Mesothelial cell of epicardium (in vitro differentiated cells): ENCODE measurements at regions not wholly inside any gene's neighbourhood (a gene's known extent, or its start where the extent isn't known, plus 50 kb on each side); places are given as distances from the start of the nearest gene placed in this dataset.
"Not testable (repeated sequence)": the region's sequence is repeated elsewhere in the genome, so short reads cannot be mapped to it uniquely, and the experiment has no call there.

ENCODE experiments used
- DNase-seq, 2 experiments: peaks; one replicate each; pipeline ENCODE4 v3.0.0; 2021; ENCODE audit warnings: low spot score in 2 of 2; ENCODE audit not compliant: unreplicated experiment in 2 of 2
- H3K27ac Mint-ChIP-seq: 2 replicates; pipeline ENCODE4 v1.8.0; 2021; ENCODE audit warnings: mixed read lengths
- H3K27me3 Mint-ChIP-seq: 2 replicates; pipeline ENCODE4 v1.8.0; 2021; ENCODE audit warnings: low read depth, mixed read lengths
- H3K36me3 Mint-ChIP-seq: 2 replicates; pipeline ENCODE4 v1.8.0; 2021; ENCODE audit warnings: mixed read lengths
- H3K4me1 Mint-ChIP-seq: 2 replicates; pipeline ENCODE4 v1.8.0; 2021; ENCODE audit warnings: mixed read lengths
- H3K4me3 Mint-ChIP-seq: 2 replicates; pipeline ENCODE4 v1.8.0; 2021; ENCODE audit warnings: mild to moderate bottlenecking, moderate library complexity, mixed read lengths
- H3K9me3 Mint-ChIP-seq: 2 replicates; pipeline ENCODE4 v1.8.0; 2021; ENCODE audit warnings: mixed read lengths
- CTCF ChIP-seq: fragments of 200-600 bp; sonication (generic); IDR thresholded peaks from one replicate; pipeline ENCODE4 v1.5.0; 2021; ENCODE audit warnings: antibody characterized with exemption; ENCODE audit not compliant: unreplicated experiment

GRCh38 chr3:151675858-151676615 is 57.7 kb upstream of the AADACL2 start:
- H3K36me3 Mint-ChIP-seq, result no peaks in the 10 kb centered on the region
- no peak for DNase-seq
- H3K4me1 Mint-ChIP-seq, result no peaks in the 10 kb centered on the region
- no peak for TF ChIP-seq CTCF
- H3K27me3 Mint-ChIP-seq, result no peaks in the 10 kb centered on the region
- H3K27ac Mint-ChIP-seq, result no peak overlapping the region
- H3K4me3 Mint-ChIP-seq, result no peak overlapping the region
- peaks cover 19% of the 10 kb centered on the region for H3K9me3 Mint-ChIP-seq

- TF ChIP-seq CTCF, result no peak
These were observed 59.8 kb upstream of the AADACL2 start for GRCh38 chr3:151673974-151674373.

GRCh38 chr3:151667762-151668161 is 66.0 kb upstream of the AADACL2 start:
- DNase-seq, H3K4me1 Mint-ChIP-seq, H3K27ac Mint-ChIP-seq, H3K36me3 Mint-ChIP-seq, H3K27me3 Mint-ChIP-seq, H3K4me3 Mint-ChIP-seq: not testable (repeated sequence)
- H3K9me3 Mint-ChIP-seq, result peaks cover 16% of the 10 kb centered on the region

More at GRCh38 chr3:151673974-151674373, 59.8 kb upstream of the AADACL2 start:
- no peak overlapping the region for H3K4me3 Mint-ChIP-seq
- no peak overlapping the region for H3K27ac Mint-ChIP-seq
- no peaks in the 10 kb centered on the region for H3K36me3 Mint-ChIP-seq
- H3K27me3 Mint-ChIP-seq, result no peaks in the 10 kb centered on the region
- no peak for DNase-seq
- peaks cover 19% of the 10 kb centered on the region for H3K9me3 Mint-ChIP-seq
- H3K4me1 Mint-ChIP-seq, result no peaks in the 10 kb centered on the region

GRCh38 chr3:151660885-151661284 is 72.8 kb upstream of the AADACL2 start:
- no peak for DNase-seq
- no peak overlapping the region for H3K4me3 Mint-ChIP-seq
- no peak overlapping the region for H3K27ac Mint-ChIP-seq
- no peaks in the 10 kb centered on the region for H3K9me3 Mint-ChIP-seq
- peaks cover 31% of the 10 kb centered on the region for H3K4me1 Mint-ChIP-seq
- no peaks in the 10 kb centered on the region for H3K27me3 Mint-ChIP-seq
- peak; percentile 38 for TF ChIP-seq CTCF
- no peaks in the 10 kb centered on the region for H3K36me3 Mint-ChIP-seq

- no peak for TF ChIP-seq CTCF
- Mint-ChIP-seq H3K27ac (no peak overlapping the region), H3K9me3 (peaks cover 7% of the 10 kb centered on the region), H3K4me1 (no peaks in the 10 kb centered on the region), H3K27me3 (no peaks in the 10 kb centered on the region), H3K4me3 (no peak overlapping the region), H3K36me3 (no peaks in the 10 kb centered on the region)
- DNase-seq, result no peak
These were observed 88.7 kb upstream of the AADACL2 start for GRCh38 chr3:151644986-151645385.

GRCh38 chr3:151644020-151644620 is 89.6 kb upstream of the AADACL2 start:
- no peak for TF ChIP-seq CTCF
- Mint-ChIP-seq H3K27me3 (no peaks in the 10 kb centered on the region), H3K4me1 (peaks cover 5% of the 10 kb centered on the region), H3K27ac (no peak overlapping the region), H3K4me3 (no peak overlapping the region), H3K36me3 (no peaks in the 10 kb centered on the region), H3K9me3 (peaks cover 7% of the 10 kb centered on the region)
- no peak for DNase-seq
